Glutamatergic neuron (in vitro differentiated cells): ENCODE measurements at regions not wholly inside any gene's neighbourhood (a gene's known extent, or its start where the extent isn't known, plus 50 kb on each side); places are given as distances from the start of the nearest gene placed in this dataset.

Experiments used
- DNase-seq: peaks from one replicate; pipeline ENCODE4 v3.0.0; 2022
- H3K27ac Mint-ChIP-seq: one replicate; pipeline ENCODE4 v1.8.0; 2020; ENCODE audit warnings: mild to moderate bottlenecking, mixed read lengths, inconsistent platforms; ENCODE audit not compliant: unreplicated experiment
- H3K27me3 Mint-ChIP-seq: one replicate; pipeline ENCODE4 v1.8.0; 2020; ENCODE audit warnings: mild to moderate bottlenecking, moderate library complexity, mixed read lengths, inconsistent platforms; ENCODE audit not compliant: unreplicated experiment
- H3K36me3 Mint-ChIP-seq: one replicate; pipeline ENCODE4 v1.8.0; 2020; ENCODE audit warnings: mild to moderate bottlenecking, mixed read lengths, inconsistent platforms; ENCODE audit not compliant: unreplicated experiment
- H3K4me1 Mint-ChIP-seq: one replicate; pipeline ENCODE4 v1.8.0; 2020; ENCODE audit warnings: mild to moderate bottlenecking, low read depth, mixed read lengths, inconsistent platforms; ENCODE audit not compliant: unreplicated experiment
- H3K4me3 Mint-ChIP-seq: one replicate; pipeline ENCODE4 v1.8.0; 2020; ENCODE audit warnings: mild to moderate bottlenecking, mixed read lengths, inconsistent platforms; ENCODE audit not compliant: unreplicated experiment
- H3K9me3 Mint-ChIP-seq: one replicate; pipeline ENCODE4 v1.8.0; 2020; ENCODE audit warnings: mild to moderate bottlenecking, moderate library complexity, mixed read lengths, inconsistent platforms; ENCODE audit not compliant: unreplicated experiment
- CTCF ChIP-seq: fragments of 200-600 bp; sonication (generic); IDR thresholded peaks from one replicate; pipeline ENCODE4 v1.5.0; 2021; ENCODE audit not compliant: partially characterized antibody, unreplicated experiment

- peaks cover 1% of the 10 kb centered on the region for H3K9me3 Mint-ChIP-seq
- no peak for TF ChIP-seq CTCF
- DNase-seq, result no peak
- no peak overlapping the region for H3K27ac Mint-ChIP-seq
- H3K36me3 Mint-ChIP-seq, result no peaks in the 10 kb centered on the region
- no peaks in the 10 kb centered on the region for H3K4me1 Mint-ChIP-seq
- no peak overlapping the region for H3K4me3 Mint-ChIP-seq
- peaks cover 11% of the 10 kb centered on the region for H3K27me3 Mint-ChIP-seq
Measured at GRCh38 chr5:175329976-175330375, 114.0 kb downstream of the DRD1 start.

- no peaks in the 10 kb centered on the region for H3K36me3 Mint-ChIP-seq
- peaks cover 11% of the 10 kb centered on the region for H3K27me3 Mint-ChIP-seq
- no peak for TF ChIP-seq CTCF
- H3K27ac Mint-ChIP-seq, result no peak overlapping the region
- DNase-seq, result no peak
- H3K4me1 Mint-ChIP-seq, result no peaks in the 10 kb centered on the region
- peaks cover 1% of the 10 kb centered on the region for H3K9me3 Mint-ChIP-seq
- H3K4me3 Mint-ChIP-seq, result no peak overlapping the region
Measured at GRCh38 chr5:175328687-175329086, 115.3 kb downstream of the DRD1 start.

- Mint-ChIP-seq H3K27me3 (peaks cover 11% of the 10 kb centered on the region), H3K4me3 (no peak overlapping the region), H3K9me3 (peaks cover under 1% of the 10 kb centered on the region), H3K36me3 (no peaks in the 10 kb centered on the region), H3K4me1 (no peaks in the 10 kb centered on the region), H3K27ac (no peak overlapping the region)
- no peak for TF ChIP-seq CTCF
- no peak for DNase-seq
Measured at GRCh38 chr5:175328176-175328575, 115.8 kb downstream of the DRD1 start.

GRCh38 chr5:175325681-175326080 lies 118.3 kb downstream of the DRD1 start:
- H3K4me1 Mint-ChIP-seq, result no peaks in the 10 kb centered on the region
- H3K36me3 Mint-ChIP-seq, result no peaks in the 10 kb centered on the region
- H3K4me3 Mint-ChIP-seq, result no peak overlapping the region
- TF ChIP-seq CTCF, result no peak
- H3K9me3 Mint-ChIP-seq, result no peaks in the 10 kb centered on the region
- no peak for DNase-seq
- H3K27me3 Mint-ChIP-seq, result peaks cover 8% of the 10 kb centered on the region
- no peak overlapping the region for H3K27ac Mint-ChIP-seq

- no peak for TF ChIP-seq CTCF
- Mint-ChIP-seq H3K27me3 (peaks cover 2% of the 10 kb centered on the region), H3K9me3 (no peaks in the 10 kb centered on the region), H3K36me3 (no peaks in the 10 kb centered on the region), H3K27ac (no peak overlapping the region), H3K4me1 (no peaks in the 10 kb centered on the region), H3K4me3 (no peak overlapping the region)
- DNase-seq, result no peak
Measured at GRCh38 chr5:175321927-175322532, 122.0 kb downstream of the DRD1 start.
